Choroid plexus epithelial cell (primary cell): ENCODE measurements at regions not wholly inside any gene's neighbourhood (a gene's known extent, or its start where the extent isn't known, plus 50 kb on each side); places are given as distances from the start of the nearest gene placed in this dataset.

Experiments
- DNase-seq: peaks from one replicate; pipeline ENCODE4 v3.0.0-alpha.2; 2010; ENCODE audit warnings: low read depth
- H3K4me3 ChIP-seq: 2 replicates; pipeline ENCODE4 v1.5.1; 2011; ENCODE audit warnings: low read depth, mild to moderate bottlenecking, control low read depth, low read length, moderate library complexity
- TF ChIP-seq, protein P1 (sequence below): conservative IDR thresholded peaks from 2 replicates; pipeline ENCODE4 v1.5.1; 2011; ENCODE audit warnings: low read depth, mild to moderate bottlenecking, control low read depth, inconsistent platforms, low read length, moderate library complexity

DNA sequence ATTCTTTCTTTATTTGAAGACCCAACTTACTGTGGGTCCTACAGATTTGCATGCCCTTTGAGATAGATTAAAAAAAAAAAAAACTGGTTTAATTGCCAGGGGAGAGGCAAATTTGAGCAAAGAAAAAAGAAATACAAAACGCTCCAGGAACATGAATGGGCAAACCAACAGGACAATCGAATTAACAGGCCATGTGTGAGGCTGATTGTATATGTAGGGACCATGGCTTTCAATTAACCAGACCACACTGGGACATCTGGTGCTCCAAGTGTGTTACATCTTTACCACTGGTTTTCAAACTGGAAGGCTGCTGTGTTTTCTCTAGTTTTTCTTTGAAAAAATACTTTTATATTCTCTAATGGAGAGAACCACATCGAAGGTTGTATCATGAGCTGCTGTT lies 612.1 kb upstream of the SEMA6A start:
- no peak overlapping the region for H3K4me3 ChIP-seq
- TF ChIP-seq, protein P1, sequence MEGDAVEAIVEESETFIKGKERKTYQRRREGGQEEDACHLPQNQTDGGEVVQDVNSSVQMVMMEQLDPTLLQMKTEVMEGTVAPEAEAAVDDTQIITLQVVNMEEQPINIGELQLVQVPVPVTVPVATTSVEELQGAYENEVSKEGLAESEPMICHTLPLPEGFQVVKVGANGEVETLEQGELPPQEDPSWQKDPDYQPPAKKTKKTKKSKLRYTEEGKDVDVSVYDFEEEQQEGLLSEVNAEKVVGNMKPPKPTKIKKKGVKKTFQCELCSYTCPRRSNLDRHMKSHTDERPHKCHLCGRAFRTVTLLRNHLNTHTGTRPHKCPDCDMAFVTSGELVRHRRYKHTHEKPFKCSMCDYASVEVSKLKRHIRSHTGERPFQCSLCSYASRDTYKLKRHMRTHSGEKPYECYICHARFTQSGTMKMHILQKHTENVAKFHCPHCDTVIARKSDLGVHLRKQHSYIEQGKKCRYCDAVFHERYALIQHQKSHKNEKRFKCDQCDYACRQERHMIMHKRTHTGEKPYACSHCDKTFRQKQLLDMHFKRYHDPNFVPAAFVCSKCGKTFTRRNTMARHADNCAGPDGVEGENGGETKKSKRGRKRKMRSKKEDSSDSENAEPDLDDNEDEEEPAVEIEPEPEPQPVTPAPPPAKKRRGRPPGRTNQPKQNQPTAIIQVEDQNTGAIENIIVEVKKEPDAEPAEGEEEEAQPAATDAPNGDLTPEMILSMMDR, result no peak
- DNase-seq, result no peak

DNA sequence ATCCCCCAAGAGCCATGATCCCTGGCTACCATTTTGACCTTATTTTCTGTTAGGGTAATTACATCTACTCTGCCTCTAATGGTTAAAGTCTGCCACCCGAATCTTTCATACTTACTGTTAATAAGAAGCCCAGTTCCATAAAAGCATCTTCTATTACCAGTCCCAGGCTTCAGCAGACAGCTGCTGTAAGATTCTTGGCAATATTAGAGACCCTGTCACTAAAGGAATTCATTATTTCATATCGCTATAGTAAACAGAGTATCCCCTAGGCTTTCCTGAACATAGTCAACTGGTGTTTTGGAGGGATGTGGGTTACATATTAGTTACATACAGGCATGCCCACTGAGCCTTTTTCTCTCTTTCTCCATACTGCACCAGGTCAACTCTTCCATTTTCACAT lies 608.7 kb upstream of the SEMA6A start:
- H3K4me3 ChIP-seq, result no peak overlapping the region
- TF ChIP-seq, protein P1, result no peak
- no peak for DNase-seq

DNA sequence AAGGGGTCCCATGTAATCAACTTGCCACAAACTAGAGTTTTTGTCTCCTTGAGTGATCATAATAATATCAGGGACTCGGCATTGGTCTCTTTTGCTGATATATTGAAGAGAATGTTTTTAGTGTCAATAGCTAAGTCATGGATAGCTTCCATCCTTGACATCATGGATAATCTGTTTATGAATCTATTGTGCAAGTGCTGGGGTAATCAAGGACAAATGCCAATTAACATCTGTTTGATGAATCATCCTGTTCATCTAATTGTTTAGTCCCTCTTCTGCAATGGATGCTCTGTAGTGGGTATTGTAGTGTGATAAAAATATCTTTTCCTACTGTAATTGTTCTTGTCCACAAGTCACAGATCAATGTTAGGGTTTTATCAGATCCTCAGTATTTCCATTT lies 607.5 kb upstream of the SEMA6A start:
- no peak overlapping the region for H3K4me3 ChIP-seq
- TF ChIP-seq, protein P1, result no peak
- DNase-seq, result no peak

DNA sequence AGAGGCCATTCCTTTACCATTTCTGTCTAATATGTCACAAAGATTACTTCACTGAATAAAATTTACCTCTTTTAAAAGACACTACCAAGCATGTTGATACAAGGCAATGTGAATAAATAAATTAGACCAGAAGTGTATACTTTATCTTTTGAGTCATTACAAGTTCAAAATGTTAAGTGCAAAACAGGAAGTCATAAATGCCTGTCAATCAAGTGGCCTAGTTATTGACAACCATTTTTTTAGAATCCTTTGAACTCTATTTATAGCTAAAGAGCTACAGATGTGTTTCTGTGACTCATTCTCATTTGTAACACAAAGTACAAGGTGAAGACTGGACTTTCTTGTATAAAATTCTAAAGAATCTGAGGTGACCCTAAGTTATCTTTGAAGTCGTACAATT lies 602.7 kb upstream of the SEMA6A start:
- no peak overlapping the region for H3K4me3 ChIP-seq
- DNase-seq, result no peak
- TF ChIP-seq, protein P1, result no peak

DNA sequence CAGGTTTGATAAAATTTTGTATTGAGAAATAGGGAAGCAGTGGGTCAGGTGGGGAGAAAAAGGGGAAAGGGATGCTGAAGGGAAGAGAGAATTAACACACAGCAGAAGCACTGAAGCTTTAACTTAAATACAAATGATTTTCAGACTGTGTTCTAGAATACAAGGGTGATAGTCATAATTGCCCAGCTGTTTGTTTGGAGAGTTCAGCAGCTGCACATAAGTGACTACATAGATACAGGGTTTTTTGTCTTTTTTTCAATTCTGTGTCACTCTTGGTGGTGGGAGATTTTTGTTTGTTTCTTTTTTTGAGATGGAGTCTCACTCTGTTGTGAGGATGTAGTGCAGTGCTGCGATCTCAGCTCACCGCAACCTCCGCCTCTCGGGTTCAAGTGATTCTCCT lies 590.4 kb upstream of the SEMA6A start:
- TF ChIP-seq, protein P1, result no peak
- no peak overlapping the region for H3K4me3 ChIP-seq
- DNase-seq, result no peak

DNA sequence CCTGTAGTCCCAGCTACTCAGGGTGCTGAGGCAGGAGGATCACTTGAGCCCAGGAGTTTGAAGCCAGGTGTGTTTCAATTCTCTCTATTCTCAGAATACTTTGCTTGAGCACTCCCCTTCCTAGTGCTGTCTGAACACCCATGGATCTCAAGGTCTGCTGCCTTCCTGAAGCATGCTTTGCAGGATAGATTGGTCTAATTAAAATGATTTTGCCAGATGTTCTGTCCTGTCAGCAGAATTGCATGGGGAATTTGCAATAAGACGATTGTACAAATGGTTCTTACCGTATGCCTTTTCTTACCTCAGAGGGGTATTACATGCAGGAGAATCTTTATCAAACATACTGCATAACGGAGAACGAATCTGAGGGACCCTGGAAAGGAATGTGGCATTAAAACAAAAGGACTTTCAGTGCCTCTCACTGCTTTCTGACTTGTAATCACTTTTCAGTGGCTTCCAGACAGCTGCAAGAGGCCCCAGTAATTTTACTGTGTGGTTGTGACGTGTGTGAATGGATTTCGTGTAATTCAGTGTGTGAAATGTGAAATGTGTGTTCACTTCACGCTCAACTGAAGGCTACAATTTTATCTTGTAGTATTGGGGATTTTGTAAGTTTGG lies 587.2 kb upstream of the SEMA6A start:
- TF ChIP-seq, protein P1, result no peak
- H3K4me3 ChIP-seq, result no peak overlapping the region
- DNase-seq, result no peak

DNA sequence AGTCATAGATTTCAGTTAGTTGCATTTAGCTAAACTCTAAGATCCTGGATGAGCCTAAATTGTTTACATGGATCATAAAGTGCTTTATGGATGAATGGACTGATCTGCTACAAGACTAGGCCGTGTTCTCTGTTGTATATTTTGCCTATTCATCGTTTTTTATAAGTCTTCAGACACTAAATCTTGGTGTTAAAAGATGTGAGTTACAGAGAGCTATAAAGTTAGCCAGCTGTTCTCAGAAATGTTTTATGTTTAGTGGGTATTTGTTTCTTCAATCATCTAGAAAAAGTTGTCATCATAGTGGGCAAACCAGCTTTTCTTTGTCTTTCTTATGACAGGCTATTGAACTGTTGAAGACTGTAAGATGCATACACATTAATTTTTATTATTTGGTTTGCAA lies 585.8 kb upstream of the SEMA6A start:
- TF ChIP-seq, protein P1, result no peak
- DNase-seq, result no peak
- no peak overlapping the region for H3K4me3 ChIP-seq
